ENCODE measurements at regions not wholly inside any gene's neighbourhood (a gene's known extent, or its start where the extent isn't known, plus 50 kb on each side); places are given as distances from the start of the nearest gene placed in this dataset.

GRCh38 chr1:102103646-102104045 lies 106.9 kb upstream of the OLFM3 start:
- CTCF ChIA-PET, result interaction anchor here (0.7 kb wide), 1 partner anchor 1795 kb away, joined by 3 read pairs; no protein-coding TSS in a partner anchor
- H3K27ac ChIP-seq, result no peak overlapping the region
- POLR2A ChIA-PET (ENCODE audit: low non-redundant PET), result no interaction called here
- DNase-seq (ENCODE audit: low spot score), result no peak
- TF ChIP-seq, protein P1, sequence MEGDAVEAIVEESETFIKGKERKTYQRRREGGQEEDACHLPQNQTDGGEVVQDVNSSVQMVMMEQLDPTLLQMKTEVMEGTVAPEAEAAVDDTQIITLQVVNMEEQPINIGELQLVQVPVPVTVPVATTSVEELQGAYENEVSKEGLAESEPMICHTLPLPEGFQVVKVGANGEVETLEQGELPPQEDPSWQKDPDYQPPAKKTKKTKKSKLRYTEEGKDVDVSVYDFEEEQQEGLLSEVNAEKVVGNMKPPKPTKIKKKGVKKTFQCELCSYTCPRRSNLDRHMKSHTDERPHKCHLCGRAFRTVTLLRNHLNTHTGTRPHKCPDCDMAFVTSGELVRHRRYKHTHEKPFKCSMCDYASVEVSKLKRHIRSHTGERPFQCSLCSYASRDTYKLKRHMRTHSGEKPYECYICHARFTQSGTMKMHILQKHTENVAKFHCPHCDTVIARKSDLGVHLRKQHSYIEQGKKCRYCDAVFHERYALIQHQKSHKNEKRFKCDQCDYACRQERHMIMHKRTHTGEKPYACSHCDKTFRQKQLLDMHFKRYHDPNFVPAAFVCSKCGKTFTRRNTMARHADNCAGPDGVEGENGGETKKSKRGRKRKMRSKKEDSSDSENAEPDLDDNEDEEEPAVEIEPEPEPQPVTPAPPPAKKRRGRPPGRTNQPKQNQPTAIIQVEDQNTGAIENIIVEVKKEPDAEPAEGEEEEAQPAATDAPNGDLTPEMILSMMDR (conservative IDR thresholded peaks at IDR 0.05; ENCODE audit: low read depth), result no peak

DNA sequence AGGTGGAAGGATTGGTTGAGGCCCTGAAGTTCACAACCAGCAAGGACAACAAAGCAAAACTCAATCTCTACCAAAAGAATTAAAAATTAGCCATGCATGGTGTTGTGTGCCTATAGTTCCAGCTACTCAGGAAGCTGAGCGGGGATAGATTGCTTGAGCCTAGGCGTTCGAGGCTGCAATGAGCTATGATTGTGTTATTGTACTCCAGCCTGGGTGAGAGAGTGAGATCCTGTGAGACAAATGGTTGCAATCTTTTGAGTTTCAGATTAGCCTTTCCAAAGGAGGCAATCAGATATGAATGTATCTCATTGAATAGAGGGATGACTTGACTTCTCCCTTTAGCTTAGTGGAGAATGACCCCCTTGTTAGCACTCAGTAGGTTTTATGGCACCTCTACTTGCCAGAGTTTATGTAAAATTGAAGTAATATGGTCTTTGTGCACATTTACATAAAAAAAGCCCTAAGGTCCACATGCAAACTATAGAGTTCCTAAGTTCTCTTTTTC lies 105.6 kb upstream of the OLFM3 start:
- CTCF ChIA-PET, result no interaction called here
- TF ChIP-seq, protein P1 (conservative IDR thresholded peaks at IDR 0.05; ENCODE audit: low read depth), result no peak

DNA sequence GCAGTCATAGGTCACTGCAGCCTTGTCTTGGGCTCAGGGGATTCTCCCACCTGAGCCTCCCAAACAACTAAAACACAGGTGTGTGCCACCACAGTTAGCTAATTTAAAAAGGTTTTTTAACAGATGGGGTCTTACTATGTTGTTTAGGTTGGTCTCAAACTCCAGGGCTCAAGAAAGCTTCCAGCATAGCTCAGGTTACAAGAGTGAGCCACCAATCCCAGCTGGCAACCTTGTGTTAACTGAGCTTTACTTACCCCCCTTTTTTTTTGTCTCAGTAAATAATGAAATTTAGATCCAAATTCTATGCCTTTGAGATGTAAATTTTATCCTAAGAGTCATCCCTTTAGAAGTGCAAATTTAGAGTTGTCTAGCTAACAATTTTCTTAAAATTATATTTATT lies 103.9 kb upstream of the OLFM3 start:
- CTCF ChIA-PET, result interaction anchor here (0.5 kb wide), 1 partner anchor 173 kb away, joined by 3 read pairs; no protein-coding TSS in a partner anchor
- no peak for DNase-seq (ENCODE audit: low spot score)
- no peak overlapping the region for H3K27ac ChIP-seq
- POLR2A ChIA-PET (ENCODE audit: low non-redundant PET), result no interaction called here
- TF ChIP-seq, protein P1 (conservative IDR thresholded peaks at IDR 0.05; ENCODE audit: low read depth), result no peak

More for the DNA sequence above, 105.6 kb upstream of the OLFM3 start:
- POLR2A ChIA-PET (ENCODE audit: low non-redundant PET), result no interaction called here
- no peak overlapping the region for H3K27ac ChIP-seq
- no peak for DNase-seq (ENCODE audit: low spot score)

- POLR2A ChIA-PET (ENCODE audit: low non-redundant PET), result no interaction called here
- CTCF ChIA-PET, result interaction anchor here (0.5 kb wide), 1 partner anchor 172 kb away, joined by 3 read pairs; no protein-coding TSS in a partner anchor
- TF ChIP-seq, protein P1 (conservative IDR thresholded peaks at IDR 0.05; ENCODE audit: low read depth), result no peak
- no peak overlapping the region for H3K27ac ChIP-seq
- no peak for DNase-seq (ENCODE audit: low spot score)
Measured at GRCh38 chr1:102099916-102100315, 103.2 kb upstream of the OLFM3 start.

- TF ChIP-seq, protein P1 (conservative IDR thresholded peaks at IDR 0.05; ENCODE audit: low read depth), result no peak
- no peak for DNase-seq (ENCODE audit: low spot score)
- ChIA-PET POLR2A (ENCODE audit: low non-redundant PET) (no interaction called here), CTCF (interaction anchor here (0.6 kb wide), 1 partner anchor 427 kb away, joined by 3 read pairs; no protein-coding TSS in a partner anchor)
- no peak overlapping the region for H3K27ac ChIP-seq
Measured at GRCh38 chr1:102098536-102098935, 101.8 kb upstream of the OLFM3 start.

DNA sequence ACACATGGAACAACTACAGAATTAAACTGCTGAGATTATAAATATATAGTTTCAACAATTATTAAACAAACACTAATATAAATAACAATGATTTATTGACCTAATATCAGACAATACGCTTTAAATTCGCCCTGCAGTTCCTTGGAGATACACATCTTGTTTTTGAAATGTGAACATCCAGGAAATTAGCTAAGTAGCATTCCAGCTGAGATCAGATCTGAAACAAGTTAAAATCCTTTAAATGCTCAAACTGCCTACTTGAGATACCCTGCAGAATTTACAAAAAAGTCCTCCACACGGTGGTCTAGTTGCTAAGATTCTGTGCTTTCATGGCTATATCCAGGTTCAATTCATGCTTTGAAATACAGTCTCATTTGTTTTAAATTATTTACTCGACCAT lies 101.4 kb upstream of the OLFM3 start:
- TF ChIP-seq, protein P1 (conservative IDR thresholded peaks at IDR 0.05; ENCODE audit: low read depth), result no peak
- CTCF ChIA-PET, result no interaction called here
- POLR2A ChIA-PET (ENCODE audit: low non-redundant PET), result no interaction called here
- no peak for DNase-seq (ENCODE audit: low spot score)
- no peak overlapping the region for H3K27ac ChIP-seq

All from RWPE1 (cell line).